ENCODE measurements at regions not wholly inside any gene's neighbourhood (a gene's known extent, or its start where the extent isn't known, plus 50 kb on each side); places are given as distances from the start of the nearest gene placed in this dataset.

- Histone ChIP-seq H3K27ac (no peak overlapping the region), H3K4me1 (ENCODE audit: insufficient read depth) (peaks cover 4% of the 10 kb centered on the region), H3K36me3 (no peaks in the 10 kb centered on the region), H3K27me3 (peaks cover 5% of the 10 kb centered on the region), H3K4me3 (no peak overlapping the region), H3K9me3 (no peaks in the 10 kb centered on the region)
- no peak for TF ChIP-seq EP300 (IDR thresholded peaks at IDR 0.05)
- TF ChIP-seq, protein P1, sequence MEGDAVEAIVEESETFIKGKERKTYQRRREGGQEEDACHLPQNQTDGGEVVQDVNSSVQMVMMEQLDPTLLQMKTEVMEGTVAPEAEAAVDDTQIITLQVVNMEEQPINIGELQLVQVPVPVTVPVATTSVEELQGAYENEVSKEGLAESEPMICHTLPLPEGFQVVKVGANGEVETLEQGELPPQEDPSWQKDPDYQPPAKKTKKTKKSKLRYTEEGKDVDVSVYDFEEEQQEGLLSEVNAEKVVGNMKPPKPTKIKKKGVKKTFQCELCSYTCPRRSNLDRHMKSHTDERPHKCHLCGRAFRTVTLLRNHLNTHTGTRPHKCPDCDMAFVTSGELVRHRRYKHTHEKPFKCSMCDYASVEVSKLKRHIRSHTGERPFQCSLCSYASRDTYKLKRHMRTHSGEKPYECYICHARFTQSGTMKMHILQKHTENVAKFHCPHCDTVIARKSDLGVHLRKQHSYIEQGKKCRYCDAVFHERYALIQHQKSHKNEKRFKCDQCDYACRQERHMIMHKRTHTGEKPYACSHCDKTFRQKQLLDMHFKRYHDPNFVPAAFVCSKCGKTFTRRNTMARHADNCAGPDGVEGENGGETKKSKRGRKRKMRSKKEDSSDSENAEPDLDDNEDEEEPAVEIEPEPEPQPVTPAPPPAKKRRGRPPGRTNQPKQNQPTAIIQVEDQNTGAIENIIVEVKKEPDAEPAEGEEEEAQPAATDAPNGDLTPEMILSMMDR (IDR thresholded peaks at IDR 0.05), result no peak
- no peak for TF ChIP-seq POLR2A (IDR thresholded peaks at IDR 0.05)
- DNase-seq, result no peak
- WGBS, 3 donors, result 77 to 86% (median 85%) methylated on average over 13 of the region's 13 CpGs
- intact Hi-C loops (cut with DNase I), result no loop called here
Observed at GRCh38 chr13:99894105-99894839, 77.3 kb downstream of the ZIC5 start.

- intact Hi-C loops (cut with DNase I), result no loop called here
- H3K9me3 ChIP-seq, result no peaks in the 10 kb centered on the region
- WGBS, 3 donors, result 86 to 94% (median 94%) methylated on average over 9 of the region's 9 CpGs
- H3K36me3 ChIP-seq, result no peaks in the 10 kb centered on the region
- no peak overlapping the region for H3K4me3 ChIP-seq
- H3K4me1 ChIP-seq (ENCODE audit: insufficient read depth), result peaks cover 4% of the 10 kb centered on the region
- TF ChIP-seq POLR2A (IDR thresholded peaks at IDR 0.05), result no peak
- no peak for TF ChIP-seq EP300 (IDR thresholded peaks at IDR 0.05)
- TF ChIP-seq, protein P1 (IDR thresholded peaks at IDR 0.05), result no peak
- peaks cover 5% of the 10 kb centered on the region for H3K27me3 ChIP-seq
- DNase-seq, result no peak
- H3K27ac ChIP-seq, result no peak overlapping the region
Observed at GRCh38 chr13:99893567-99893966, 78.0 kb downstream of the ZIC5 start.

- Histone ChIP-seq H3K9me3 (no peaks in the 10 kb centered on the region), H3K4me3 (no peak overlapping the region), H3K27me3 (peaks cover 5% of the 10 kb centered on the region), H3K27ac (no peak overlapping the region), H3K4me1 (ENCODE audit: insufficient read depth) (peaks cover 4% of the 10 kb centered on the region), H3K36me3 (no peaks in the 10 kb centered on the region)
- no peak for TF ChIP-seq POLR2A (IDR thresholded peaks at IDR 0.05)
- TF ChIP-seq, protein P1 (IDR thresholded peaks at IDR 0.05), result no peak
- no peak for TF ChIP-seq EP300 (IDR thresholded peaks at IDR 0.05)
- WGBS, 3 donors, result 89 to 94% (median 91%) methylated on average over 17 of the region's 17 CpGs
- intact Hi-C loops (cut with DNase I), result no loop called here
- DNase-seq, result no peak
Observed at GRCh38 chr13:99892866-99893504, 78.6 kb downstream of the ZIC5 start.

DNA sequence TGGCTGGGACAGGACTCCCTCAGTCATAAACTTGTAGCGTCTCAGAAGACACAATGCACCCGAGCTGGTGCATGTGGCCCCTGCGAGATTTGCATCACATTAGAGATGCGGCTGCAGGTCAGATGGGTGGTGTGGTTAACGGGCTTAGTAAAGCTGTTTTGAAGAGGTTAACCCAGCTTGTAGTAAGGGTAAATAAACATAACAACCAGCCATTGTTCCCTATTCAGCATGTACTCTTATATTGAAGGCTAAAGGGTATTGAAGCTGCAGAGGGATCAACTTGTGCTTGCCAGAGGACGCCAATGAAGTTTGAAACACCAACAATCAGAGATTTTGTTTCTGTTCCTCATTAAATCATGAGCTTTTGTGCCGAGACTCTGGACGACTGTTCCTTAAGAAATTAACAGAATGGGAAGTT, 79.4 kb downstream of the ZIC5 start:
- Histone ChIP-seq H3K36me3 (no peaks in the 10 kb centered on the region), H3K4me1 (ENCODE audit: insufficient read depth) (peaks cover 4% of the 10 kb centered on the region), H3K9me3 (no peaks in the 10 kb centered on the region), H3K27me3 (peaks cover 5% of the 10 kb centered on the region), H3K4me3 (no peak overlapping the region), H3K27ac (no peak overlapping the region)
- intact Hi-C loops (cut with DNase I), result no loop called here
- no peak for DNase-seq
- WGBS, 3 donors, result 76 to 82% (median 78%) methylated on average over 8 of the region's 8 CpGs
- no peak for TF ChIP-seq POLR2A (IDR thresholded peaks at IDR 0.05)
- TF ChIP-seq, protein P1 (IDR thresholded peaks at IDR 0.05), result no peak
- no peak for TF ChIP-seq EP300 (IDR thresholded peaks at IDR 0.05)
